ENCODE measurements at regions not wholly inside any gene's neighbourhood (a gene's known extent, or its start where the extent isn't known, plus 50 kb on each side); places are given as distances from the start of the nearest gene placed in this dataset.

GRCh38 chr5:155504606-155505005, 491.1 kb downstream of the KIF4B start:
- TF ChIP-seq CTCF (IDR thresholded peaks at IDR 0.05 in 8 of 11, conservative IDR thresholded peaks at IDR 0.05 in 3 of 11), result no peak
- no peak for TF ChIP-seq POLR2A (IDR thresholded peaks at IDR 0.05)
- no peak for TF ChIP-seq POLR2AphosphoS5 (IDR thresholded peaks at IDR 0.05)

Measured in spleen (tissue), 7 donors.